Tibial nerve (tissue), 4 donors: ENCODE measurements at regions not wholly inside any gene's neighbourhood (a gene's known extent, or its start where the extent isn't known, plus 50 kb on each side); places are given as distances from the start of the nearest gene placed in this dataset.

Experiments used
- CTCF ChIP-seq, 5 experiments: fragments of 200-600 bp in 3 of 5; fragments of 450-650 bp in 2 of 5; sonication (generic) in 3 of 5; IDR thresholded peaks; one replicate each; pipeline ENCODE4 v1.5.1; 2016 to 2019; ENCODE audit warnings: antibody characterized with exemption in 5 of 5, mild to moderate bottlenecking in 3 of 5, moderate library complexity in 2 of 5
- EP300 ChIP-seq, 2 donors: sonication (generic); formaldehyde crosslinking; IDR thresholded peaks; one replicate each; pipeline ENCODE4 v1.6.1; 2017; ENCODE audit warnings: antibody characterized with exemption in 2 of 2, mild to moderate bottlenecking in 1 of 2

- TF ChIP-seq CTCF (IDR thresholded peaks at IDR 0.05) (no peak), EP300 (IDR thresholded peaks at IDR 0.05) (no peak)
Observed at GRCh38 chr5:175374166-175374875, 69.7 kb downstream of the DRD1 start.
